NCI-H82 treated with DMSO at 0.1 percent for 48 hours (cell line): ENCODE measurements at regions not wholly inside any gene's neighbourhood (a gene's known extent, or its start where the extent isn't known, plus 50 kb on each side); places are given as distances from the start of the nearest gene placed in this dataset.
"Not testable (repeated sequence)": the region's sequence is repeated elsewhere in the genome, so short reads cannot be mapped to it uniquely, and the experiment has no call there.

Experiments used
- DNase-seq: peaks from one replicate; lab custom pipeline; 2025; ENCODE audit not compliant: unreplicated experiment; lab: John Stamatoyannopoulos, UW

GRCh38 chr11:24406980-24407379, 89.9 kb upstream of the LUZP2 start:
- no peak for DNase-seq

- no peak for DNase-seq
These were observed 89.1 kb upstream of the LUZP2 start for GRCh38 chr11:24407733-24408132.

- DNase-seq, result no peak
These were observed 88.7 kb upstream of the LUZP2 start for GRCh38 chr11:24408202-24408601.

- no peak for DNase-seq
These were observed 85.1 kb upstream of the LUZP2 start for GRCh38 chr11:24411791-24412190.

DNA sequence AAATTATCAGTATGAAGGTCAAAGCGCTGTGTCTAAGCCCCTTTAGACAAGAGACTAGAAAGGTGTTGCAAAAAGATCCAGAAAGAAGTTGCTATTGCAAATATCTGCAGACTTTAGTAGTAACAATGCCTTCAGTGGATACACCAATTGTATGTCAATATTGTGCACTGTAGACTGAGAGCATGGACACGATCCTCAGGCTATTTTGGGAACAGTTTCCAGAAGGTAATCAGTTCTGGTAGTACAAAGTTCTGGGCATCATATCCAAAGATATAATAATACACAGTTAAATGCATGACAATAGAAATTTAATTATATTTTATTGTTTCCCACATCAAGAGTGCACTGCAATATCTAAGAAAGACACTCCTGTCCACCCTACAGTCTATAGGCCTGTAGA, 84.1 kb upstream of the LUZP2 start:
- DNase-seq, result no peak

DNA sequence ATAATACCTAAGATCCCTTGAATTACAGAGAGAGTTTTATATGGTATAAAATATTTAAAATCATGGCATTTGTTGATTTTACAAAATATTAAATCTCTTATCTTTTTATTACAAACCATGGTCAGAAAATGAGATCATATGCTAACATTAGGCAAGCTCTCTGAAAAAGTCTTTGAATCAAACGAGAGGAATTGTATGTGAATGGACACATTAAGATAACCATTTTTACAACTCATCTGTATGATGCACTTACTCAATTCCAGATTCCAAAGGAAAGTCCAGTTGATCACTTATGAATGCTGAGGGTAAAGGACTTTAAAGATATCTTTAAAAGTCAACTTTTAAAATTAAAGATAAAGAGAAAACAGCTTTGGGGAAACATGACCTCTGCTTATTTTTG, 83.5 kb upstream of the LUZP2 start:
- no peak for DNase-seq

DNA sequence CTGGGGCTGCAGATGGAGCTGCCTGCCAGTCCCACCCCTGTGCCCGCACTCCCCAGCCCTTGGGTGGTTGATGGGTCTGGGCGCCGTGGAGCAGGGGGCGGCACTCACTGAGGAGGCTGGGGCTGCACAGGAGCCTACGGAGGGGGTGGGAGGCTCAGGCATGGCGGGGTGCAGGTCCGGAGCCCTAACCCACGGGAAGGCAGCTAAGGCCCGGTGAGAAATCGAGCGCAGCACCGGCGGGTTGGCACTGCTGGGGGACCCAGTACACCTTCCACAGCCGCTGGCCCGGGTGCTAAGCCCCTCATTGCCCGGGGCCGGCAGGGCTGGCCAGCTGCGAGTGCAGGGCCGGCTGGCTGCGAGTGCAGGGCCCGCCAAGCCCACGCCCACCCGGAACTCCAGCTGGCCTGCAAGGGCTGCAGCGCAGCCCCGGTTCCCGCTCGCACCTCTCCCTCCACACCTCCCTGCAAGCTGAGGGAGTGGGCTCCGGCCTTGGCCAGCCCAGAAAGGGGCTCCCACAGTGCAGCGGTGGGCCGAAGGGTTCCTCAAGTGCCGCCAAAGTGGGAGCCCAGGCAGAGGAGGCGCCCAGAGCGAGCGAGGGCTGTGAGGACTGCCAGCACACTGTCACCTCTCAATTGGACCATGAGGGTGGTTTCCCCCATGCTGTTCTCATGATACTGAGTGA, 80.8 kb upstream of the LUZP2 start:
- DNase-seq, result not testable (repeated sequence)

DNA sequence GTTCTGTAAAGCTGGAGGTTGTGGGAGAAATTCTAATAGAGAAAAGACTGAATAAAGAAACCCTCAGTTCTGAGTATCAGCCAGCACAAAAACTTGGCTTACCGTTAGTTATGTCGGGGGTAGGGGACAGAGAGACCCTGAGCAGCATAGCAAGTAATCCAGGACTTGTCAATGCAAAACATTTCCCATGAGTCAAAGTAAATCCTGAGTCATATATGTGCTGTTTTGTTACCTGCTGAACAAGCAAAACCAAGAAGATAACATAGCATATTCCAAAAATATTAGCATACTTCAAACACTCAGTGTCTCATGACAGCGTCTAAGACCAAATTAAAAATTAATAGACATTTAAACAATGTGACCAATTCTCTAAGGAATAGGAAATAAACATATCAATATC, 75.1 kb upstream of the LUZP2 start:
- no peak for DNase-seq

GRCh38 chr11:24422376-24422775, 74.5 kb upstream of the LUZP2 start:
- DNase-seq, result no peak

- DNase-seq, result no peak
These were observed 59.7 kb upstream of the LUZP2 start for GRCh38 chr11:24437123-24437522.
